Adrenal gland (tissue), 9 donors: ENCODE measurements at regions not wholly inside any gene's neighbourhood (a gene's known extent, or its start where the extent isn't known, plus 50 kb on each side); places are given as distances from the start of the nearest gene placed in this dataset.
"Not testable (repeated sequence)": the region's sequence is repeated elsewhere in the genome, so short reads cannot be mapped to it uniquely, and the experiment has no call there.

Experiments
- DNase-seq, 7 donors: peaks; one replicate each; pipeline ENCODE4 v3.0.0-alpha.2; 2019 to 2020
- H3K27ac ChIP-seq, 5 donors: fragments of 200-600 bp; sonication (generic) in 4 of 5; 1 replicate in 3 of 5; 2 replicates in 2 of 5; pipeline versions ENCODE4 v1.5.1 to v1.8.0; 2016 to 2020; ENCODE audit warnings: mild to moderate bottlenecking in 1 of 5
- H3K27me3 ChIP-seq: fragments of 200-600 bp; 2 replicates; pipeline ENCODE4 v1.8.0; 2021
- H3K36me3 ChIP-seq, 2 donors: fragments of 200-600 bp; replicated peaks in 1 of 2; 1 replicate in 1 of 2; 2 replicates in 1 of 2; pipeline versions ENCODE4 v1.5.1 to v1.8.0; 2018 to 2022
- H3K4me1 ChIP-seq, 2 donors: fragments of 200-600 bp; replicated peaks in 1 of 2; 1 replicate in 1 of 2; 2 replicates in 1 of 2; pipeline versions ENCODE4 v1.5.1 to v1.8.0; 2018 to 2021
- H3K4me3 ChIP-seq, 4 donors: fragments of 200-600 bp; sonication (generic) in 3 of 4; one replicate each; pipeline ENCODE4 v1.5.1; 2016 to 2018
- H3K9me3 ChIP-seq, 3 donors: fragments of 200-600 bp; sonication (generic) in 1 of 3; replicated peaks in 1 of 3; 1 replicate in 2 of 3; 2 replicates in 1 of 3; pipeline versions ENCODE4 v1.5.1 to v1.8.0; 2016 to 2021
- POLR2A ChIP-seq, 2 donors: fragments of 450-650 bp; IDR thresholded peaks; one replicate each; pipeline ENCODE4 v1.6.1; 2017; ENCODE audit warnings: antibody characterized with exemption in 2 of 2, mild to moderate bottlenecking in 2 of 2, moderate library complexity in 1 of 2
- WGBS, 4 donors: extraction: QIAGEN DNeasy Blood & Tissue Kit in 2 of 4; methylation state at CpG; one replicate each; pipeline versions ENCODE4 v1.1.5 to v1.1.7; 2013 to 2017; 5-methylcytosine and 5-hydroxymethylcytosine counted together
- intact Hi-C, 2 donors: fragments of 100-400 bp; cut with DNase I; formaldehyde crosslinking; loops; one replicate each; pipeline versions ENCODE4 v1.14.1 to v1.15.0; 2022 to 2023
- TF ChIP-seq, protein P1 (sequence below), 6 experiments: fragments of 450-650 bp in 4 of 6; fragments of 200-600 bp in 2 of 6; sonication (generic) in 1 of 6; IDR thresholded peaks; 1 replicate in 5 of 6; 2 replicates in 1 of 6; pipeline versions ENCODE4 v1.5.1 to v1.8.0; 2016 to 2021; ENCODE audit warnings: antibody characterized with exemption in 6 of 6, mild to moderate bottlenecking in 2 of 6, moderate library complexity in 1 of 6
- donor health status: healthy with polysubstance abuse.
- donor health status: Bipolar disorder and iron deficiency.
- donor health status: DM: yes; HTN: yes; CAD: no.
- donor health status: DM: no; HTN: no; CAD: no.
- donor health status: DM: no; HTN: no; CAD: no.

DNA sequence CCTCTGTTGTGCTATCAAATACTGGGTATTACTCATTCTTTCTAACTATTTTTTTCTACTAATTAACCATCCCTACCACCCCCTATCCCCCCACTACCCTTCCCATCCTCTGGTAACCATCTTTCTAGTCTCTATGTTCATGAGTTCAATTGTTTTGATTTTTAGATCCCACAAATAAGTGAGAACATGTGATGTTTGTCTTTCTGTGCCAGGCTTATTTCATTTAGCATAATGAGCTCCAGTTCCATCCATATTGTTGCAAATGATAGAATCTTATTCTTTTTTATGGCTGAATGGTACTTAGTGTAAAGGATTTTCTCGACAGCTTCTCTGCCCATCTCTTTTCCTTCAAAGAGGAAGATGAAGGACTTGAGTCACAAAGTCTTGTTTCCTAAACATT is 138.0 kb upstream of the CPHXL start:
- Histone ChIP-seq H3K9me3 (no peaks in the 10 kb centered on the region), H3K4me1 (no peaks in the 10 kb centered on the region), H3K4me3 (no peak overlapping the region), H3K27me3 (no peaks in the 10 kb centered on the region), H3K27ac (no peak overlapping the region), H3K36me3 (no peaks in the 10 kb centered on the region)
- intact Hi-C loops = no loop called here
- 69 to 85% (median 78%) methylated on average over 1 of the region's 1 CpG for WGBS, 4 donors
- TF ChIP-seq POLR2A (IDR thresholded peaks at IDR 0.05) = no peak
- TF ChIP-seq, protein P1, sequence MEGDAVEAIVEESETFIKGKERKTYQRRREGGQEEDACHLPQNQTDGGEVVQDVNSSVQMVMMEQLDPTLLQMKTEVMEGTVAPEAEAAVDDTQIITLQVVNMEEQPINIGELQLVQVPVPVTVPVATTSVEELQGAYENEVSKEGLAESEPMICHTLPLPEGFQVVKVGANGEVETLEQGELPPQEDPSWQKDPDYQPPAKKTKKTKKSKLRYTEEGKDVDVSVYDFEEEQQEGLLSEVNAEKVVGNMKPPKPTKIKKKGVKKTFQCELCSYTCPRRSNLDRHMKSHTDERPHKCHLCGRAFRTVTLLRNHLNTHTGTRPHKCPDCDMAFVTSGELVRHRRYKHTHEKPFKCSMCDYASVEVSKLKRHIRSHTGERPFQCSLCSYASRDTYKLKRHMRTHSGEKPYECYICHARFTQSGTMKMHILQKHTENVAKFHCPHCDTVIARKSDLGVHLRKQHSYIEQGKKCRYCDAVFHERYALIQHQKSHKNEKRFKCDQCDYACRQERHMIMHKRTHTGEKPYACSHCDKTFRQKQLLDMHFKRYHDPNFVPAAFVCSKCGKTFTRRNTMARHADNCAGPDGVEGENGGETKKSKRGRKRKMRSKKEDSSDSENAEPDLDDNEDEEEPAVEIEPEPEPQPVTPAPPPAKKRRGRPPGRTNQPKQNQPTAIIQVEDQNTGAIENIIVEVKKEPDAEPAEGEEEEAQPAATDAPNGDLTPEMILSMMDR (IDR thresholded peaks at IDR 0.05) = no peak
- DNase-seq = no peak

DNA sequence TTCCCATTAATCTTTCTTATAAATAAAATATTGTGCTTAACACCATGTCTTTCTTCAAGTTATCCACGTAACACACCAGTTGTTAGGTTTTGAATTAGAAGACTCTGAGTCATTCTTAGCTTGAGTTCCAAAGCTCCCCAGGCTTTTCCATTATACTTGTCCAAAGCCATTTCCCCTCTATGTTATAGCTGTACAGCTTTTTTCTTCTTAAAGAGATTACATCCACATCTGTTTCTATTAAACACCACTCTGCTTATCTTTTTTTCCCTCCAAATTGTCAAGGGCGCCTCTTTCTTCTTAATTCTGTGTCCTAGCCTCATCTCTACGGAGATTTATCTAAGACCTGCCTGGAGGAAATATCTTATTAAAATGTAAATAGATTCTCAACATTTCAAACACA is 139.4 kb upstream of the CPHXL start:
- 66 to 72% (median 67%) methylated on average over 3 of the region's 3 CpGs for WGBS, 4 donors
- no peaks in the 10 kb centered on the region for H3K4me1 ChIP-seq
- no peaks in the 10 kb centered on the region for H3K9me3 ChIP-seq
- H3K27ac ChIP-seq = no peak overlapping the region
- H3K27me3 ChIP-seq = no peaks in the 10 kb centered on the region
- no peak for DNase-seq
- intact Hi-C loops = no loop called here
- no peaks in the 10 kb centered on the region for H3K36me3 ChIP-seq
- TF ChIP-seq POLR2A (IDR thresholded peaks at IDR 0.05) = no peak
- TF ChIP-seq, protein P1 (IDR thresholded peaks at IDR 0.05) = no peak
- H3K4me3 ChIP-seq = no peak overlapping the region

- Histone ChIP-seq H3K36me3 (no peaks in the 10 kb centered on the region), H3K4me1 (no peaks in the 10 kb centered on the region), H3K27ac (no peak overlapping the region), H3K9me3 (no peaks in the 10 kb centered on the region), H3K27me3 (no peaks in the 10 kb centered on the region), H3K4me3 (no peak overlapping the region)
- TF ChIP-seq, protein P1 (IDR thresholded peaks at IDR 0.05) = no peak
- no peak for TF ChIP-seq POLR2A (IDR thresholded peaks at IDR 0.05)
- WGBS, 4 donors = 66 to 75% (median 70%) methylated on average over 9 of the region's 9 CpGs
- intact Hi-C loops = no loop called here
- no peak for DNase-seq
Measured at GRCh38 chr16:75868636-75869632, 142.6 kb upstream of the CPHXL start.

- H3K4me3 ChIP-seq, H3K27ac ChIP-seq, H3K4me1 ChIP-seq, H3K9me3 ChIP-seq, H3K36me3 ChIP-seq, DNase-seq, H3K27me3 ChIP-seq, intact Hi-C loops: not testable (repeated sequence)
- 87 to 94% (median 89%) methylated on average over 3 of the region's 3 CpGs for WGBS, 4 donors
Measured at GRCh38 chr16:75881280-75881679, 155.0 kb upstream of the CPHXL start.

- no peak for TF ChIP-seq POLR2A (IDR thresholded peaks at IDR 0.05)
- TF ChIP-seq, protein P1 (IDR thresholded peaks at IDR 0.05) = no peak
- Histone ChIP-seq H3K27ac (no peak overlapping the region), H3K36me3 (no peaks in the 10 kb centered on the region), H3K27me3 (no peaks in the 10 kb centered on the region), H3K4me3 (no peak overlapping the region), H3K9me3 (no peaks in the 10 kb centered on the region), H3K4me1 (no peaks in the 10 kb centered on the region)
- intact Hi-C loops = no loop called here
- 33 to 44% (median 34%) methylated on average over 3 of the region's 3 CpGs for WGBS, 4 donors
- no peak for DNase-seq
Measured at GRCh38 chr16:75899163-75899562, 172.9 kb upstream of the CPHXL start.
